Thyroid gland (tissue), 4 donors: ENCODE measurements at regions not wholly inside any gene's neighbourhood (a gene's known extent, or its start where the extent isn't known, plus 50 kb on each side); places are given as distances from the start of the nearest gene placed in this dataset.

ENCODE experiments used
- DNase-seq, 2 donors: peaks; one replicate each; pipeline ENCODE4 v3.0.0-alpha.2; 2019
- H3K27ac ChIP-seq, 3 donors: fragments of 200-600 bp; sonication (generic); 1 replicate in 2 of 3; 2 replicates in 1 of 3; pipeline ENCODE4 v1.5.1; 2016 to 2019; ENCODE audit warnings: mild to moderate bottlenecking in 1 of 3, moderate library complexity in 1 of 3
- H3K27me3 ChIP-seq: fragments of 200-600 bp; sonication (generic); one replicate; pipeline ENCODE4 v1.5.1; 2019
- H3K36me3 ChIP-seq, 2 donors: fragments of 200-600 bp; sonication (generic); one replicate each; pipeline ENCODE4 v1.5.1; 2016 to 2019
- H3K4me1 ChIP-seq, 2 donors: fragments of 200-600 bp; sonication (generic); one replicate each; pipeline ENCODE4 v1.5.1; 2017 to 2019
- H3K4me3 ChIP-seq, 3 donors: fragments of 200-600 bp; sonication (generic); replicated peaks in 1 of 3; 1 replicate in 2 of 3; 2 replicates in 1 of 3; pipeline ENCODE4 v1.5.1; 2016; ENCODE audit warnings: mild to moderate bottlenecking in 1 of 3
- H3K9me3 ChIP-seq: fragments of 200-600 bp; sonication (generic); one replicate; pipeline ENCODE4 v1.5.1; 2017
- CTCF ChIP-seq, 6 experiments: fragments of 200-600 bp in 3 of 6; fragments of 450-650 bp in 3 of 6; sonication (generic) in 3 of 6; IDR thresholded peaks; one replicate each; pipeline ENCODE4 v1.5.1; 2016 to 2019; ENCODE audit warnings: antibody characterized with exemption in 6 of 6, mild to moderate bottlenecking in 2 of 6, inconsistent platforms in 1 of 6, moderate library complexity in 1 of 6
- POLR2A ChIP-seq, 2 donors: fragments of 450-650 bp; IDR thresholded peaks; one replicate each; pipeline ENCODE4 v1.6.1; 2017; ENCODE audit warnings: antibody characterized with exemption in 2 of 2, mild to moderate bottlenecking in 2 of 2, moderate library complexity in 1 of 2
- WGBS, 2 donors: methylation state at CpG; one replicate each; pipeline ENCODE4 v1.1.5; 2017; 5-methylcytosine and 5-hydroxymethylcytosine counted together
- intact Hi-C: fragments of 100-400 bp; cut with DNase I; formaldehyde crosslinking; loops from one replicate; pipeline ENCODE4 v1.15.1; 2023

- Histone ChIP-seq H3K4me1 (no peaks in the 10 kb centered on the region), H3K27me3 (no peaks in the 10 kb centered on the region), H3K4me3 (no peak overlapping the region), H3K36me3 (no peaks in the 10 kb centered on the region), H3K27ac (no peak overlapping the region), H3K9me3 (no peaks in the 10 kb centered on the region)
- intact Hi-C loops: no loop called here
- DNase-seq: no peak
- WGBS, 2 donors: 88% methylated on average over 9 of the region's 9 CpGs
- TF ChIP-seq CTCF (IDR thresholded peaks at IDR 0.05) (no peak), POLR2A (IDR thresholded peaks at IDR 0.05) (no peak)
Observed at GRCh38 chr2:82391386-82391785, 2067.7 kb downstream of the SUCLG1 start.

GRCh38 chr2:82355622-82356021 is 2051.1 kb upstream of the LRRTM1 start:
- Histone ChIP-seq H3K4me3 (no peak overlapping the region), H3K27ac (no peak overlapping the region), H3K27me3 (no peaks in the 10 kb centered on the region), H3K9me3 (no peaks in the 10 kb centered on the region), H3K4me1 (no peaks in the 10 kb centered on the region), H3K36me3 (no peaks in the 10 kb centered on the region)
- no peak for DNase-seq
- TF ChIP-seq CTCF (IDR thresholded peaks at IDR 0.05) (no peak), POLR2A (IDR thresholded peaks at IDR 0.05) (no peak)
- intact Hi-C loops: no loop called here

- 75 to 89% methylated on average over 1 of the region's 1 CpG for WGBS, 2 donors
- intact Hi-C loops: no loop called here
- H3K27me3 ChIP-seq: no peaks in the 10 kb centered on the region
- no peak overlapping the region for H3K27ac ChIP-seq
- no peak for DNase-seq
- no peaks in the 10 kb centered on the region for H3K9me3 ChIP-seq
- no peaks in the 10 kb centered on the region for H3K36me3 ChIP-seq
- H3K4me3 ChIP-seq: no peak overlapping the region
- no peak for TF ChIP-seq POLR2A (IDR thresholded peaks at IDR 0.05)
- TF ChIP-seq CTCF (IDR thresholded peaks at IDR 0.05): no peak
- no peaks in the 10 kb centered on the region for H3K4me1 ChIP-seq
Observed at GRCh38 chr2:82345910-82346309, 2041.4 kb upstream of the LRRTM1 start.

GRCh38 chr2:82344670-82345069 is 2040.1 kb upstream of the LRRTM1 start:
- Histone ChIP-seq H3K4me3 (no peak overlapping the region), H3K36me3 (no peaks in the 10 kb centered on the region), H3K9me3 (no peaks in the 10 kb centered on the region), H3K27ac (no peak overlapping the region), H3K27me3 (no peaks in the 10 kb centered on the region), H3K4me1 (no peaks in the 10 kb centered on the region)
- TF ChIP-seq CTCF (IDR thresholded peaks at IDR 0.05) (no peak), POLR2A (IDR thresholded peaks at IDR 0.05) (no peak)
- 81 to 90% methylated on average over 3 of the region's 3 CpGs for WGBS, 2 donors
- intact Hi-C loops: no loop called here
- no peak for DNase-seq

- TF ChIP-seq CTCF (IDR thresholded peaks at IDR 0.05): no peak
- no peak for TF ChIP-seq POLR2A (IDR thresholded peaks at IDR 0.05)
- DNase-seq: no peak
- Histone ChIP-seq H3K4me3 (no peak overlapping the region), H3K27me3 (no peaks in the 10 kb centered on the region), H3K36me3 (no peaks in the 10 kb centered on the region), H3K4me1 (no peaks in the 10 kb centered on the region), H3K27ac (no peak overlapping the region), H3K9me3 (no peaks in the 10 kb centered on the region)
- intact Hi-C loops: no loop called here
- WGBS, 2 donors: 87% methylated on average over 3 of the region's 3 CpGs
Observed at GRCh38 chr2:82342356-82342755, 2037.8 kb upstream of the LRRTM1 start.
